ENCODE measurements at regions not wholly inside any gene's neighbourhood (a gene's known extent, or its start where the extent isn't known, plus 50 kb on each side); places are given as distances from the start of the nearest gene placed in this dataset.
"Not testable (repeated sequence)": the region's sequence is repeated elsewhere in the genome, so short reads cannot be mapped to it uniquely, and the experiment has no call there.

DNA sequence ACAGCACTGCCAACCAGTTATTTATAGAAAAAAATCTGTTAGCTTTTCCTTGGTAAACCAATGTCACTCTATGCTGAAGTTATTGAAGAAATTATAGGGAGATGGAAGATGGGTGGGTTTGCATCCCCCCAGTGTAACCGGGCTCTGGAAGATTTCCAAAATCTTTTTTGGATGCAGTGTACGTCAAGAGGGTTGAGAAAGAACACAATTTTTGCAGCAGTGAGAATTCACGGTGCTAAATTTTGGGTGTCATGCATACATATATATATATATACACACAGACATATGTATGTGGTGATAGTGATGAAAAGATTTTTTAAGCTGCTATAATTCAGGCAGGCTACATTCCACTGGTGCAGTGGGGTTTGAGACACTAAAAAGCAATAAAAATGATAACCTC, 91.4 kb upstream of the MAGI3 start:
- Histone ChIP-seq H3K4me3 (ENCODE audit: insufficient read depth, low read length) (no peak overlapping the region), H4K20me1 (ENCODE audit: insufficient read depth, low read length) (no peaks in the 10 kb centered on the region), H3K27ac (ENCODE audit: low read depth, low read length) (no peak overlapping the region), H3K79me2 (ENCODE audit: insufficient read depth, low read length) (no peaks in the 10 kb centered on the region), H3K4me1 (ENCODE audit: insufficient read depth, low read length) (no peaks in the 10 kb centered on the region), H2AFZ (ENCODE audit: low read length) (no peak overlapping the region), H3K9me3 (ENCODE audit: low read depth, low read length) (no peaks in the 10 kb centered on the region), H3K36me3 (ENCODE audit: insufficient read depth, low read length) (no peaks in the 10 kb centered on the region), H3K27me3 (ENCODE audit: insufficient read depth, low read length) (peaks cover 19% of the 10 kb centered on the region), H3K4me2 (ENCODE audit: insufficient read depth, low read length) (no peak overlapping the region)
- TF ChIP-seq, protein P1, sequence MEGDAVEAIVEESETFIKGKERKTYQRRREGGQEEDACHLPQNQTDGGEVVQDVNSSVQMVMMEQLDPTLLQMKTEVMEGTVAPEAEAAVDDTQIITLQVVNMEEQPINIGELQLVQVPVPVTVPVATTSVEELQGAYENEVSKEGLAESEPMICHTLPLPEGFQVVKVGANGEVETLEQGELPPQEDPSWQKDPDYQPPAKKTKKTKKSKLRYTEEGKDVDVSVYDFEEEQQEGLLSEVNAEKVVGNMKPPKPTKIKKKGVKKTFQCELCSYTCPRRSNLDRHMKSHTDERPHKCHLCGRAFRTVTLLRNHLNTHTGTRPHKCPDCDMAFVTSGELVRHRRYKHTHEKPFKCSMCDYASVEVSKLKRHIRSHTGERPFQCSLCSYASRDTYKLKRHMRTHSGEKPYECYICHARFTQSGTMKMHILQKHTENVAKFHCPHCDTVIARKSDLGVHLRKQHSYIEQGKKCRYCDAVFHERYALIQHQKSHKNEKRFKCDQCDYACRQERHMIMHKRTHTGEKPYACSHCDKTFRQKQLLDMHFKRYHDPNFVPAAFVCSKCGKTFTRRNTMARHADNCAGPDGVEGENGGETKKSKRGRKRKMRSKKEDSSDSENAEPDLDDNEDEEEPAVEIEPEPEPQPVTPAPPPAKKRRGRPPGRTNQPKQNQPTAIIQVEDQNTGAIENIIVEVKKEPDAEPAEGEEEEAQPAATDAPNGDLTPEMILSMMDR (IDR thresholded peaks at IDR 0.05; ENCODE audit: extremely low read depth, low read depth, low read length), result no peak
- DNase-seq (ENCODE audit: insufficient read length, low spot score, missing footprints), result no peak

DNA sequence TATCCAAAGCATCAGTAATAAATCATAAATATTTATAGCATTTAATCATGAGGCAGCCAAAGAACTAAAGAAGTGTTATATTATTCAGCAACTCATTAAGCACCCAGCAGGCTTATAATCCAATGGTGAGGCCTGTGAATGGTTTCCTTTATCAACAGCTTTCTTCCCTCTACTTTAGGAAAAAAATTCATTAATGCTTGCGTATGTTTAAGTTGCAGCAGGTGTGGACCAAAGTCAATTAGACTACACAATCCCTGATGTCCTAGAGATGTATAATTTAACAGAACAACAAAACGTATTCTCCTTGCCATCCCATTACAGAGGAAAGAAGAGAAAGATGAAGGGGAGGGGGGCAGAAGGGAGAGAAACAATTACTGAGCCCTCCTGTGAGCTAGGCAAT, 87.7 kb upstream of the MAGI3 start:
- Histone ChIP-seq H2AFZ (ENCODE audit: low read length) (no peak overlapping the region), H3K4me1 (ENCODE audit: insufficient read depth, low read length) (no peaks in the 10 kb centered on the region), H3K27ac (ENCODE audit: low read depth, low read length) (no peak overlapping the region), H3K36me3 (ENCODE audit: insufficient read depth, low read length) (no peaks in the 10 kb centered on the region), H3K4me3 (ENCODE audit: insufficient read depth, low read length) (no peak overlapping the region), H4K20me1 (ENCODE audit: insufficient read depth, low read length) (no peaks in the 10 kb centered on the region), H3K4me2 (ENCODE audit: insufficient read depth, low read length) (no peak overlapping the region), H3K79me2 (ENCODE audit: insufficient read depth, low read length) (no peaks in the 10 kb centered on the region), H3K27me3 (ENCODE audit: insufficient read depth, low read length) (peaks cover 18% of the 10 kb centered on the region), H3K9me3 (ENCODE audit: low read depth, low read length) (no peaks in the 10 kb centered on the region)
- TF ChIP-seq, protein P1 (IDR thresholded peaks at IDR 0.05; ENCODE audit: extremely low read depth, low read depth, low read length), result no peak
- DNase-seq (ENCODE audit: insufficient read length, low spot score, missing footprints), result no peak

DNA sequence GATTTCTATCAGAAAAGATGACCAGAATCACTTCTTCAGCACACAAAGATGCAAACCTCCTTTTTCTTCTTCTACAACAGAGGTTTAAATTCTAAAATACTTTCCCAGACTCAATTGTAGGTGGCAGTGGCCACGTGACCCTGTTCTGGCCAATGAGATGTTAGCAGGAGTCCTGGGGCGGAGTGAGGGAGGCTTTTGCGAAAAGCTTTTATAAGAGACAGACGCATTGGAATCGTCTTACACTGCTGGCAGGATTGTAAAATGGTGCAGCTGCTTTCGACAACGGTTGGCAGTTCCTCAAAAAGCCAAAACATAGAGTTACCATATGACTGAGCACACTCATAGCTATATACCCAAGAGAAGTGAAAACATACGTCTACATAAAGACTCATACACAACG, 87.0 kb upstream of the MAGI3 start:
- TF ChIP-seq, protein P1 (IDR thresholded peaks at IDR 0.05; ENCODE audit: extremely low read depth, low read depth, low read length), result no peak
- Histone ChIP-seq H3K27ac (ENCODE audit: low read depth, low read length) (no peak overlapping the region), H3K79me2 (ENCODE audit: insufficient read depth, low read length) (no peaks in the 10 kb centered on the region), H3K4me3 (ENCODE audit: insufficient read depth, low read length) (no peak overlapping the region), H3K4me1 (ENCODE audit: insufficient read depth, low read length) (peaks cover 5% of the 10 kb centered on the region), H4K20me1 (ENCODE audit: insufficient read depth, low read length) (no peaks in the 10 kb centered on the region), H3K9me3 (ENCODE audit: low read depth, low read length) (no peaks in the 10 kb centered on the region), H3K4me2 (ENCODE audit: insufficient read depth, low read length) (no peak overlapping the region), H3K27me3 (ENCODE audit: insufficient read depth, low read length) (peaks cover 18% of the 10 kb centered on the region), H3K36me3 (ENCODE audit: insufficient read depth, low read length) (no peaks in the 10 kb centered on the region), H2AFZ (ENCODE audit: low read length) (no peak overlapping the region)
- no peak for DNase-seq (ENCODE audit: insufficient read length, low spot score, missing footprints)

DNA sequence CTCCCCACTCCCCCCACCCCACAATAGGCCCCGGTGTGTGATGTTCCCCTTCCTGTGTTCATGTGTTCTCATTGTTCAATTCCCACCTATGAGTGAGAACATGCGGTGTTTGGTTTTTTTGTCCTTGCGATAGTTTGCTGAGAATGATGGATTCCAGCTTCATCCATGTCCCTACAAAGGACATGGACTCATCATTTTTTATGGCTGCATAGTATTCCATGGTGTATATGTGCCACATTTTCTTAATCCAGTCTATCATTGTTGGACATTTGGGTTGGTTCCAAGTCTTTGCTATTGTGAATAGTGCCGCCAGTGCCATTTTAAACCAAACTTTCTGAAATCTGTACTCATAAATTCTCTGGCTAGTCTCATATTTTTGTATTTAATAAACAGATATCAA, 85.3 kb upstream of the MAGI3 start:
- not testable (repeated sequence) for H3K4me1 ChIP-seq (ENCODE audit: insufficient read depth, low read length); H2AFZ ChIP-seq (ENCODE audit: low read length); H3K9me3 ChIP-seq (ENCODE audit: low read depth, low read length)

More for the DNA sequence above, 85.3 kb upstream of the MAGI3 start:
- peaks cover 12% of the 10 kb centered on the region for H3K27me3 ChIP-seq (ENCODE audit: insufficient read depth, low read length)
- not testable (repeated sequence) for H3K27ac ChIP-seq (ENCODE audit: low read depth, low read length); H3K4me3 ChIP-seq (ENCODE audit: insufficient read depth, low read length); DNase-seq (ENCODE audit: insufficient read length, low spot score, missing footprints); H3K79me2 ChIP-seq (ENCODE audit: insufficient read depth, low read length); H4K20me1 ChIP-seq (ENCODE audit: insufficient read depth, low read length); H3K4me2 ChIP-seq (ENCODE audit: insufficient read depth, low read length); H3K36me3 ChIP-seq (ENCODE audit: insufficient read depth, low read length)

Measured in osteoblast (primary cell).